ENCODE measurements at regions not wholly inside any gene's neighbourhood (a gene's known extent, or its start where the extent isn't known, plus 50 kb on each side); places are given as distances from the start of the nearest gene placed in this dataset.

- Histone ChIP-seq H3K36me3 (replicated peaks) (no peaks in the 10 kb centered on the region), H3K27me3 (ENCODE audit: low read depth) (no peaks in the 10 kb centered on the region), H3K9me3 (no peaks in the 10 kb centered on the region), H3K4me3 (no peak overlapping the region), H3K4me1 (no peaks in the 10 kb centered on the region)
- no peak for DNase-seq (ENCODE audit: low spot score in 2 of 2)
- in situ Hi-C loops (cut with MboI; ENCODE audit: low sequenced_read_pairs) = no loop called here
These were observed 301.7 kb downstream of the FOXA2 start for GRCh38 chr20:22282696-22283095.

GRCh38 chr20:22274330-22274729 is 310.0 kb downstream of the FOXA2 start:
- in situ Hi-C loops (cut with MboI; ENCODE audit: low sequenced_read_pairs) = no loop called here
- Histone ChIP-seq H3K9me3 (no peaks in the 10 kb centered on the region), H3K4me3 (no peak overlapping the region), H3K27me3 (ENCODE audit: low read depth) (no peaks in the 10 kb centered on the region), H3K4me1 (no peaks in the 10 kb centered on the region), H3K36me3 (replicated peaks) (no peaks in the 10 kb centered on the region)
- no peak for DNase-seq (ENCODE audit: low spot score in 2 of 2)

GRCh38 chr20:22268675-22269074 is 315.7 kb downstream of the FOXA2 start:
- Histone ChIP-seq H3K27me3 (ENCODE audit: low read depth) (no peaks in the 10 kb centered on the region), H3K9me3 (no peaks in the 10 kb centered on the region), H3K4me1 (no peaks in the 10 kb centered on the region), H3K4me3 (no peak overlapping the region), H3K36me3 (replicated peaks) (no peaks in the 10 kb centered on the region)
- in situ Hi-C loops (cut with MboI; ENCODE audit: low sequenced_read_pairs) = no loop called here
- DNase-seq (ENCODE audit: low spot score in 2 of 2) = no peak

GRCh38 chr20:22264917-22265316 is 319.5 kb downstream of the FOXA2 start:
- Histone ChIP-seq H3K27me3 (ENCODE audit: low read depth) (no peaks in the 10 kb centered on the region), H3K36me3 (replicated peaks) (no peaks in the 10 kb centered on the region), H3K9me3 (no peaks in the 10 kb centered on the region), H3K4me1 (no peaks in the 10 kb centered on the region), H3K4me3 (no peak overlapping the region)
- no peak for DNase-seq (ENCODE audit: low spot score in 2 of 2)
- in situ Hi-C loops (cut with MboI; ENCODE audit: low sequenced_read_pairs) = no loop called here

GRCh38 chr20:22260506-22260905 is 323.9 kb downstream of the FOXA2 start:
- in situ Hi-C loops (cut with MboI; ENCODE audit: low sequenced_read_pairs) = no loop called here
- no peaks in the 10 kb centered on the region for H3K9me3 ChIP-seq
- no peaks in the 10 kb centered on the region for H3K4me1 ChIP-seq
- H3K36me3 ChIP-seq (replicated peaks) = no peaks in the 10 kb centered on the region
- no peaks in the 10 kb centered on the region for H3K27me3 ChIP-seq (ENCODE audit: low read depth)
- no peak overlapping the region for H3K4me3 ChIP-seq
- no peak for DNase-seq (ENCODE audit: low spot score in 2 of 2)

- no peaks in the 10 kb centered on the region for H3K4me1 ChIP-seq
- H3K27me3 ChIP-seq (ENCODE audit: low read depth) = no peaks in the 10 kb centered on the region
- in situ Hi-C loops (cut with MboI; ENCODE audit: low sequenced_read_pairs) = no loop called here
- H3K36me3 ChIP-seq (replicated peaks) = no peaks in the 10 kb centered on the region
- DNase-seq (ENCODE audit: low spot score in 2 of 2) = no peak
- no peaks in the 10 kb centered on the region for H3K9me3 ChIP-seq
- no peak overlapping the region for H3K4me3 ChIP-seq
These were observed 326.5 kb downstream of the FOXA2 start for GRCh38 chr20:22257912-22258311.

- no peak for DNase-seq (ENCODE audit: low spot score in 2 of 2)
- Histone ChIP-seq H3K36me3 (replicated peaks) (no peaks in the 10 kb centered on the region), H3K9me3 (no peaks in the 10 kb centered on the region), H3K4me3 (no peak overlapping the region), H3K4me1 (no peaks in the 10 kb centered on the region), H3K27me3 (ENCODE audit: low read depth) (no peaks in the 10 kb centered on the region)
- in situ Hi-C loops (cut with MboI; ENCODE audit: low sequenced_read_pairs) = no loop called here
These were observed 336.2 kb downstream of the FOXA2 start for GRCh38 chr20:22248051-22248667.

GRCh38 chr20:22245139-22245538 is 339.2 kb downstream of the FOXA2 start:
- Histone ChIP-seq H3K27me3 (ENCODE audit: low read depth) (no peaks in the 10 kb centered on the region), H3K9me3 (no peaks in the 10 kb centered on the region), H3K4me1 (no peaks in the 10 kb centered on the region), H3K36me3 (replicated peaks) (no peaks in the 10 kb centered on the region), H3K4me3 (no peak overlapping the region)
- in situ Hi-C loops (cut with MboI; ENCODE audit: low sequenced_read_pairs) = no loop called here
- DNase-seq (ENCODE audit: low spot score in 2 of 2) = no peak

GRCh38 chr20:22243067-22243466 is 341.3 kb downstream of the FOXA2 start:
- in situ Hi-C loops (cut with MboI; ENCODE audit: low sequenced_read_pairs) = no loop called here
- Histone ChIP-seq H3K27me3 (ENCODE audit: low read depth) (no peaks in the 10 kb centered on the region), H3K36me3 (replicated peaks) (no peaks in the 10 kb centered on the region), H3K4me1 (no peaks in the 10 kb centered on the region), H3K9me3 (no peaks in the 10 kb centered on the region), H3K4me3 (no peak overlapping the region)
- no peak for DNase-seq (ENCODE audit: low spot score in 2 of 2)

- no peak for DNase-seq (ENCODE audit: low spot score in 2 of 2)
- Histone ChIP-seq H3K4me3 (no peak overlapping the region), H3K27me3 (ENCODE audit: low read depth) (no peaks in the 10 kb centered on the region), H3K9me3 (no peaks in the 10 kb centered on the region), H3K36me3 (replicated peaks) (no peaks in the 10 kb centered on the region), H3K4me1 (no peaks in the 10 kb centered on the region)
- in situ Hi-C loops (cut with MboI; ENCODE audit: low sequenced_read_pairs) = no loop called here
These were observed 342.8 kb downstream of the FOXA2 start for GRCh38 chr20:22241609-22242008.

GRCh38 chr20:22232923-22233322 is 351.4 kb downstream of the FOXA2 start:
- no peaks in the 10 kb centered on the region; the same call in 1 of the 2 replicates for H3K9me3 ChIP-seq
- no peak overlapping the region for H3K4me3 ChIP-seq
- H3K36me3 ChIP-seq (replicated peaks) = no peaks in the 10 kb centered on the region
- no peaks in the 10 kb centered on the region for H3K4me1 ChIP-seq
- in situ Hi-C loops (cut with MboI; ENCODE audit: low sequenced_read_pairs) = no loop called here
- DNase-seq (ENCODE audit: low spot score in 2 of 2) = no peak
- no peaks in the 10 kb centered on the region for H3K27me3 ChIP-seq (ENCODE audit: low read depth)

- Histone ChIP-seq H3K9me3 (no peaks in the 10 kb centered on the region; the same call in 1 of the 2 replicates), H3K27me3 (ENCODE audit: low read depth) (no peaks in the 10 kb centered on the region), H3K36me3 (replicated peaks) (no peaks in the 10 kb centered on the region), H3K4me3 (no peak overlapping the region), H3K4me1 (no peaks in the 10 kb centered on the region)
- DNase-seq (ENCODE audit: low spot score in 2 of 2) = no peak
- in situ Hi-C loops (cut with MboI; ENCODE audit: low sequenced_read_pairs) = no loop called here
These were observed 351.9 kb downstream of the FOXA2 start for GRCh38 chr20:22232473-22232872.

- Histone ChIP-seq H3K9me3 (no peaks in the 10 kb centered on the region), H3K36me3 (replicated peaks) (no peaks in the 10 kb centered on the region), H3K27me3 (ENCODE audit: low read depth) (no peaks in the 10 kb centered on the region), H3K4me3 (no peak overlapping the region), H3K4me1 (no peaks in the 10 kb centered on the region)
- in situ Hi-C loops (cut with MboI; ENCODE audit: low sequenced_read_pairs) = no loop called here
- no peak for DNase-seq (ENCODE audit: low spot score in 2 of 2)
These were observed 357.3 kb downstream of the FOXA2 start for GRCh38 chr20:22226849-22227700.

- DNase-seq (ENCODE audit: low spot score in 2 of 2) = no peak
These were observed 361.1 kb downstream of the FOXA2 start for GRCh38 chr20:22223236-22223635.

More at GRCh38 chr20:22223236-22223635, 361.1 kb downstream of the FOXA2 start:
- Histone ChIP-seq H3K36me3 (replicated peaks) (no peaks in the 10 kb centered on the region), H3K4me1 (no peaks in the 10 kb centered on the region), H3K27me3 (ENCODE audit: low read depth) (no peaks in the 10 kb centered on the region), H3K4me3 (no peak overlapping the region), H3K9me3 (no peaks in the 10 kb centered on the region)
- in situ Hi-C loops (cut with MboI; ENCODE audit: low sequenced_read_pairs) = no loop called here
